ENCODE measurements at regions not wholly inside any gene's neighbourhood (a gene's known extent, or its start where the extent isn't known, plus 50 kb on each side); places are given as distances from the start of the nearest gene placed in this dataset.

DNA sequence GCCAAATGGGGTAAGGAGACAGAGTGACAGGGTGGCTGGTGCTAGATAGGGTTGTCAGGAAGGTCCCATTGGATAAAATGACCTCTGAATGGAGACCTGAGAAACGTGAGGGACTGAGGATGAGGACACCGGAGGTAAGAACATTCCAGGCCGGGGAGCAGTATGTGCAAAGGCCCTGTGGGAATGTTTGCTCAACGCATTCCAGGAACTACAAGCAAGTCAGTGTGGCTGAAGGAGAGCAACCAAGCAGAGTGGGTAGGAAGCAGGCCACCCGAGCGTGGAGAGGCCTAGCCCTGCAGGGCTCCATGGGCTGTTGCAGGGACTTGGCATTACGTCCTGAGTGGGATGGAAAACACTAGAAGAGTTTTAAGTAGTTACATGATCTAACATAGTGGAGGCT, 185.6 kb downstream of the ZBTB18 start:
- H3K4me1 ChIP-seq (ENCODE audit: control insufficient read depth, insufficient read depth, low read length): peaks cover 3% of the 10 kb centered on the region; the same call in 1 of the 2 replicates
- no peaks in the 10 kb centered on the region for H3K9me3 ChIP-seq (ENCODE audit: control insufficient read depth, insufficient read depth, low read length)
- H3K9ac ChIP-seq (ENCODE audit: low read depth, low read length): no peak overlapping the region
- peaks cover 6% of the 10 kb centered on the region; the same call in 1 of the 2 replicates for H3K27me3 ChIP-seq (ENCODE audit: control insufficient read depth, insufficient read depth, low read length)
- H3K36me3 ChIP-seq (ENCODE audit: control insufficient read depth, insufficient read depth, low read length): no peaks in the 10 kb centered on the region
- no peak overlapping the region for H3K27ac ChIP-seq (ENCODE audit: low read depth, low read length)
- no peak overlapping the region for H3K4me3 ChIP-seq (ENCODE audit: low read depth, low read length)

GRCh38 chr1:244237445-244237844, 186.4 kb downstream of the ZBTB18 start:
- H3K36me3 ChIP-seq (ENCODE audit: control insufficient read depth, insufficient read depth, low read length): no peaks in the 10 kb centered on the region
- H3K4me1 ChIP-seq (ENCODE audit: control insufficient read depth, insufficient read depth, low read length): no peaks in the 10 kb centered on the region
- no peak overlapping the region for H3K27ac ChIP-seq (ENCODE audit: low read depth, low read length)

DNA sequence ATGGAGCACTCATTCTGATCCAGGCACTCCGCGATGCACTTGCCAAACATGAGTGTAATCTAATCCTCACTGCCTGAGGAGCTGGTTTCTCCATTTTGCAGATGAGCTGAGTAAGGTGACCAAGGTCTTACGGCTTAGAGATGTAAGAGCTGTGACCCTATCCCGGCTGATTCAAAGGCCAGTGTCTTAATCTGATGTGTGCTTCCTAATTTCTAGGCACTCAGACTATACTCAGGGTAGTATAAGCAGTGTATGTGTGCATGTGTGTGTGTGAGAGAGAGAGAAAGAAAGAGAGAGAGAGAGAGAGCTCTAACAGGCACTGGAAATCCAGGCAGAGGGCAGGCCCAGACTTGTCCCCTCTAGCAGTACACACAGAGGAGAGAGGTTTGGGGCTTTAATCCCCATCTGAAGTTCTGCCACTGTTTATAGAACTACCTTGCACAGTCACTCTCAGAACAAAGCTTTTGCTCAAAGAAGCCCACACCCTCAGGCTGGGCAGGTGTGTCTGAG, 188.2 kb downstream of the ZBTB18 start:
- Histone ChIP-seq H3K4me1 (ENCODE audit: control insufficient read depth, insufficient read depth, low read length) (no peaks in the 10 kb centered on the region), H3K36me3 (ENCODE audit: control insufficient read depth, insufficient read depth, low read length) (no peaks in the 10 kb centered on the region), H3K4me3 (ENCODE audit: low read depth, low read length) (no peak overlapping the region), H3K9me3 (ENCODE audit: control insufficient read depth, insufficient read depth, low read length) (no peaks in the 10 kb centered on the region), H3K27me3 (ENCODE audit: control insufficient read depth, insufficient read depth, low read length) (no peaks in the 10 kb centered on the region), H3K27ac (ENCODE audit: low read depth, low read length) (no peak overlapping the region), H3K9ac (ENCODE audit: low read depth, low read length) (no peak overlapping the region)

More at GRCh38 chr1:244237445-244237844, 186.4 kb downstream of the ZBTB18 start:
- no peaks in the 10 kb centered on the region for H3K27me3 ChIP-seq (ENCODE audit: control insufficient read depth, insufficient read depth, low read length)
- H3K9ac ChIP-seq (ENCODE audit: low read depth, low read length): no peak overlapping the region
- no peak overlapping the region for H3K4me3 ChIP-seq (ENCODE audit: low read depth, low read length)
- no peaks in the 10 kb centered on the region for H3K9me3 ChIP-seq (ENCODE audit: control insufficient read depth, insufficient read depth, low read length)

DNA sequence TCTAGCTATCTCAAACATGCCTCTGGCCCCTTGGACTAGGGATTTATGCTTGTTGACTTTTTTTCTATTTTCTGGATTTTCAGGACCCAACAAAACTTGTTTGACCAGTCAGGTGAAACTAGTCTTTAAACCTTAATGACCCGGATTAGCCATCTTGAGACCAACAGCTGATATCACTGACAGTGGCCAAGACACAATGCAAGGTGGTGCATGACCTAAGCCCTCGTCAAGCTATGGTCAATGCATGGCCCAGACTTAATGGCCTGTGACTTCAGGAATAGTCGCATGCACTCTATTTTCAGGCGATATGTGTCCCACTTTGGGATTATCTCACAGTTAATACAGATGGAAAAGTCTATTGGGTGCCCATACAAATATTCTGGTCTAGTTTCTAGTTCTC, 190.4 kb downstream of the ZBTB18 start:
- H3K27me3 ChIP-seq (ENCODE audit: control insufficient read depth, insufficient read depth, low read length): no peaks in the 10 kb centered on the region
- no peaks in the 10 kb centered on the region for H3K36me3 ChIP-seq (ENCODE audit: control insufficient read depth, insufficient read depth, low read length)
- no peak overlapping the region for H3K4me3 ChIP-seq (ENCODE audit: low read depth, low read length)
- H3K27ac ChIP-seq (ENCODE audit: low read depth, low read length): no peak overlapping the region
- no peaks in the 10 kb centered on the region for H3K4me1 ChIP-seq (ENCODE audit: control insufficient read depth, insufficient read depth, low read length)
- H3K9ac ChIP-seq (ENCODE audit: low read depth, low read length): no peak overlapping the region
- H3K9me3 ChIP-seq (ENCODE audit: control insufficient read depth, insufficient read depth, low read length): no peaks in the 10 kb centered on the region

GRCh38 chr1:244242446-244242845, 191.4 kb downstream of the ZBTB18 start:
- no peak overlapping the region for H3K27ac ChIP-seq (ENCODE audit: low read depth, low read length)

GRCh38 chr1:244246334-244246733, 195.3 kb downstream of the ZBTB18 start:
- no peaks in the 10 kb centered on the region for H3K9me3 ChIP-seq (ENCODE audit: control insufficient read depth, insufficient read depth, low read length)
- H3K4me1 ChIP-seq (ENCODE audit: control insufficient read depth, insufficient read depth, low read length): no peaks in the 10 kb centered on the region
- no peak overlapping the region for H3K27ac ChIP-seq (ENCODE audit: low read depth, low read length)
- no peaks in the 10 kb centered on the region for H3K36me3 ChIP-seq (ENCODE audit: control insufficient read depth, insufficient read depth, low read length)
- no peak overlapping the region for H3K4me3 ChIP-seq (ENCODE audit: low read depth, low read length)
- no peak overlapping the region for H3K9ac ChIP-seq (ENCODE audit: low read depth, low read length)
- no peaks in the 10 kb centered on the region for H3K27me3 ChIP-seq (ENCODE audit: control insufficient read depth, insufficient read depth, low read length)

More at GRCh38 chr1:244242446-244242845, 191.4 kb downstream of the ZBTB18 start:
- no peaks in the 10 kb centered on the region for H3K9me3 ChIP-seq (ENCODE audit: control insufficient read depth, insufficient read depth, low read length)
- no peak overlapping the region for H3K9ac ChIP-seq (ENCODE audit: low read depth, low read length)
- no peaks in the 10 kb centered on the region for H3K27me3 ChIP-seq (ENCODE audit: control insufficient read depth, insufficient read depth, low read length)
- H3K4me1 ChIP-seq (ENCODE audit: control insufficient read depth, insufficient read depth, low read length): no peaks in the 10 kb centered on the region
- no peak overlapping the region for H3K4me3 ChIP-seq (ENCODE audit: low read depth, low read length)
- H3K36me3 ChIP-seq (ENCODE audit: control insufficient read depth, insufficient read depth, low read length): no peaks in the 10 kb centered on the region

GRCh38 chr1:244248426-244248825, 197.3 kb downstream of the ZBTB18 start:
- no peaks in the 10 kb centered on the region for H3K27me3 ChIP-seq (ENCODE audit: control insufficient read depth, insufficient read depth, low read length)
- no peak overlapping the region for H3K4me3 ChIP-seq (ENCODE audit: low read depth, low read length)

GRCh38 chr1:244252211-244252610, 199.5 kb downstream of the ADSS2 start:
- Histone ChIP-seq H3K27me3 (ENCODE audit: control insufficient read depth, insufficient read depth, low read length) (no peaks in the 10 kb centered on the region), H3K9ac (ENCODE audit: low read depth, low read length) (no peak overlapping the region), H3K9me3 (ENCODE audit: control insufficient read depth, insufficient read depth, low read length) (no peaks in the 10 kb centered on the region), H3K27ac (ENCODE audit: low read depth, low read length) (no peak overlapping the region), H3K36me3 (ENCODE audit: control insufficient read depth, insufficient read depth, low read length) (no peaks in the 10 kb centered on the region), H3K4me3 (ENCODE audit: low read depth, low read length) (no peak overlapping the region), H3K4me1 (ENCODE audit: control insufficient read depth, insufficient read depth, low read length) (no peaks in the 10 kb centered on the region)

More at GRCh38 chr1:244248426-244248825, 197.3 kb downstream of the ZBTB18 start:
- H3K9ac ChIP-seq (ENCODE audit: low read depth, low read length): no peak overlapping the region
- no peak overlapping the region for H3K27ac ChIP-seq (ENCODE audit: low read depth, low read length)
- no peaks in the 10 kb centered on the region for H3K4me1 ChIP-seq (ENCODE audit: control insufficient read depth, insufficient read depth, low read length)
- no peaks in the 10 kb centered on the region for H3K9me3 ChIP-seq (ENCODE audit: control insufficient read depth, insufficient read depth, low read length)
- no peaks in the 10 kb centered on the region for H3K36me3 ChIP-seq (ENCODE audit: control insufficient read depth, insufficient read depth, low read length)

DNA sequence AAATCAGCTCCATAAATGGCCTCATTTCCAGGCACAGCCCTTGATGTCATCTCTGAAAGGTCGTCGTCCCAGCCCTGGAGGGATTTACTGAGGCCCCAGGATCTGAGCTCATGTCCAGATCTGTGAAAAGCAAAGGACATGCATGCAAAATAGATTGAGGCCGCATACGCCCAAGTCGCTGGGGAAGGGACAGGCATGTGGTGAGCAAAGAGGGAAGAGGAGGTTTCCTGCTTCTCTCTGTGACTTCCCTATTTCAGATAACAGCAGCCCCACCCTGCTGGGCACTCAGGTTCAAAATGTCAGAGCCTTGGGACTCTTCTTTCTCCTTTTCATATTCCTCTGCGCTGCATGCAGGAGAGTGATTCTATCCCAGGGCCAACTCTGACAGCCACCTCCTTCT, 197.2 kb downstream of the ADSS2 start:
- no peaks in the 10 kb centered on the region for H3K27me3 ChIP-seq (ENCODE audit: control insufficient read depth, insufficient read depth, low read length)
- no peak overlapping the region for H3K9ac ChIP-seq (ENCODE audit: low read depth, low read length)
- H3K4me1 ChIP-seq (ENCODE audit: control insufficient read depth, insufficient read depth, low read length): no peaks in the 10 kb centered on the region
- H3K27ac ChIP-seq (ENCODE audit: low read depth, low read length): no peak overlapping the region
- H3K4me3 ChIP-seq (ENCODE audit: low read depth, low read length): no peak overlapping the region
- no peaks in the 10 kb centered on the region for H3K36me3 ChIP-seq (ENCODE audit: control insufficient read depth, insufficient read depth, low read length)
- H3K9me3 ChIP-seq (ENCODE audit: control insufficient read depth, insufficient read depth, low read length): no peaks in the 10 kb centered on the region

GRCh38 chr1:244255426-244255965, 196.2 kb downstream of the ADSS2 start:
- Histone ChIP-seq H3K4me3 (ENCODE audit: low read depth, low read length) (no peak overlapping the region), H3K9me3 (ENCODE audit: control insufficient read depth, insufficient read depth, low read length) (no peaks in the 10 kb centered on the region), H3K27me3 (ENCODE audit: control insufficient read depth, insufficient read depth, low read length) (no peaks in the 10 kb centered on the region), H3K9ac (ENCODE audit: low read depth, low read length) (no peak overlapping the region), H3K36me3 (ENCODE audit: control insufficient read depth, insufficient read depth, low read length) (no peaks in the 10 kb centered on the region), H3K4me1 (ENCODE audit: control insufficient read depth, insufficient read depth, low read length) (no peaks in the 10 kb centered on the region), H3K27ac (ENCODE audit: low read depth, low read length) (no peak overlapping the region)

GRCh38 chr1:244256086-244256676, 195.5 kb downstream of the ADSS2 start:
- H3K27me3 ChIP-seq (ENCODE audit: control insufficient read depth, insufficient read depth, low read length): no peaks in the 10 kb centered on the region
- no peaks in the 10 kb centered on the region for H3K9me3 ChIP-seq (ENCODE audit: control insufficient read depth, insufficient read depth, low read length)
- H3K4me1 ChIP-seq (ENCODE audit: control insufficient read depth, insufficient read depth, low read length): no peaks in the 10 kb centered on the region
- no peaks in the 10 kb centered on the region for H3K36me3 ChIP-seq (ENCODE audit: control insufficient read depth, insufficient read depth, low read length)
- H3K4me3 ChIP-seq (ENCODE audit: low read depth, low read length): no peak overlapping the region
- no peak overlapping the region for H3K9ac ChIP-seq (ENCODE audit: low read depth, low read length)
- H3K27ac ChIP-seq (ENCODE audit: low read depth, low read length): no peak overlapping the region
